ENCODE measurements at regions not wholly inside any gene's neighbourhood (a gene's known extent, or its start where the extent isn't known, plus 50 kb on each side); places are given as distances from the start of the nearest gene placed in this dataset.

- TF ChIP-seq POLR2AphosphoS5 (IDR thresholded peaks at IDR 0.05; ENCODE audit: borderline replicate concordance, low read depth, low read length) (no peak), EZH2 (IDR thresholded peaks at IDR 0.05) (no peak), FOXP2 (optimal IDR thresholded peaks at IDR 0.05; ENCODE audit: control extremely low read depth, extremely low read length, insufficient read depth) (no peak)
These were observed 56.4 kb upstream of the VRK2 start for GRCh38 chr2:57990118-57990725.
